Astrocyte (in vitro differentiated cells and primary cell): ENCODE measurements at regions not wholly inside any gene's neighbourhood (a gene's known extent, or its start where the extent isn't known, plus 50 kb on each side); places are given as distances from the start of the nearest gene placed in this dataset.
"Not testable (repeated sequence)": the region's sequence is repeated elsewhere in the genome, so short reads cannot be mapped to it uniquely, and the experiment has no call there.

Experiments
- EZH2 ChIP-seq: IDR thresholded peaks from 2 replicates; pipeline ENCODE4 v1.6.1; 2012; ENCODE audit warnings: mild to moderate bottlenecking, low read length, inconsistent platforms; ENCODE audit not compliant: insufficient read depth
- TF ChIP-seq, protein P1 (sequence below): IDR thresholded peaks from 2 replicates; pipeline ENCODE4 v1.5.1; 2011; ENCODE audit warnings: low read depth, mild to moderate bottlenecking, inconsistent platforms, low read length, moderate library complexity; ENCODE audit not compliant: insufficient read depth

DNA sequence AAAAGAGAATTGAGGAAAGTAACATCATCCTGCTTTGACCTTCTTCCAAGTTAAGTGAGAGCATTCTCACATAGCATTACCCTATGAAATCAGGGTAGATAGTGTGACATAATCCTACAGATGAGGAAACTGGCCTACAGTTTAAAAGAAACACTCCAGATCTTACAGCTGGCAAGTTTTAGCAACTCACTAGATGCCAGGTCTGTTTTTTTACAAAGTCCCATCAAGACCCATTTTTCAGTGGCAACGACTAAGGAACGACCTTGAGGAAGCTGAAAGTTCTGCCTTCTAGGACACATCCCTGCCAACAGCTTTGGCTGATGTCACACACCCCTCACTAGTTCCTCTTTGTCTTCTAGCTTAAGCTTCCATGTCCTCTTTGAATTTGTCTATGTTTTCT lies 92.7 kb downstream of the ATP6V0E2 start:
- TF ChIP-seq, protein P1, sequence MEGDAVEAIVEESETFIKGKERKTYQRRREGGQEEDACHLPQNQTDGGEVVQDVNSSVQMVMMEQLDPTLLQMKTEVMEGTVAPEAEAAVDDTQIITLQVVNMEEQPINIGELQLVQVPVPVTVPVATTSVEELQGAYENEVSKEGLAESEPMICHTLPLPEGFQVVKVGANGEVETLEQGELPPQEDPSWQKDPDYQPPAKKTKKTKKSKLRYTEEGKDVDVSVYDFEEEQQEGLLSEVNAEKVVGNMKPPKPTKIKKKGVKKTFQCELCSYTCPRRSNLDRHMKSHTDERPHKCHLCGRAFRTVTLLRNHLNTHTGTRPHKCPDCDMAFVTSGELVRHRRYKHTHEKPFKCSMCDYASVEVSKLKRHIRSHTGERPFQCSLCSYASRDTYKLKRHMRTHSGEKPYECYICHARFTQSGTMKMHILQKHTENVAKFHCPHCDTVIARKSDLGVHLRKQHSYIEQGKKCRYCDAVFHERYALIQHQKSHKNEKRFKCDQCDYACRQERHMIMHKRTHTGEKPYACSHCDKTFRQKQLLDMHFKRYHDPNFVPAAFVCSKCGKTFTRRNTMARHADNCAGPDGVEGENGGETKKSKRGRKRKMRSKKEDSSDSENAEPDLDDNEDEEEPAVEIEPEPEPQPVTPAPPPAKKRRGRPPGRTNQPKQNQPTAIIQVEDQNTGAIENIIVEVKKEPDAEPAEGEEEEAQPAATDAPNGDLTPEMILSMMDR: not testable (repeated sequence)
- TF ChIP-seq EZH2: not testable (repeated sequence)
